ENCODE measurements at regions not wholly inside any gene's neighbourhood (a gene's known extent, or its start where the extent isn't known, plus 50 kb on each side); places are given as distances from the start of the nearest gene placed in this dataset.
"Not testable (repeated sequence)": the region's sequence is repeated elsewhere in the genome, so short reads cannot be mapped to it uniquely, and the experiment has no call there.

DNA sequence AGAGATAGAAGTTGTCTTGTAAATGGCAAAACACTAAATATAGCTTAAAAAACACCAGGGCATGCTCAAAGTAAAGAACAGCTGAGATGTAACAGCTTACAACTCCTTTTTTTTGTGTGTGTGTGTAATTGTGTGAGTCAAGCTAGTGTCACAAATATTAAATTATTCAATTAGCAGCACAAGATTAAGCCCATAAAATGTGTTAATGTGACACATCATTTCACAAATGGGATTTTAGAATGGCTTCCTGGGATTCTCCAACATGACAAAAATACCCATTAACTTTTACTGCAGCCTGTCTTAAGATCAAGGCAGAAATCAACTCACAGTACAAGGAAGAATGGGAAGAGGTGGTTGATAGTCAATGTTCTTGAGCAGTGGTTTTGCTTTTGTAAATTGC is 251.4 kb downstream of the KIF20B start:
- DNase-seq, result no peak

DNA sequence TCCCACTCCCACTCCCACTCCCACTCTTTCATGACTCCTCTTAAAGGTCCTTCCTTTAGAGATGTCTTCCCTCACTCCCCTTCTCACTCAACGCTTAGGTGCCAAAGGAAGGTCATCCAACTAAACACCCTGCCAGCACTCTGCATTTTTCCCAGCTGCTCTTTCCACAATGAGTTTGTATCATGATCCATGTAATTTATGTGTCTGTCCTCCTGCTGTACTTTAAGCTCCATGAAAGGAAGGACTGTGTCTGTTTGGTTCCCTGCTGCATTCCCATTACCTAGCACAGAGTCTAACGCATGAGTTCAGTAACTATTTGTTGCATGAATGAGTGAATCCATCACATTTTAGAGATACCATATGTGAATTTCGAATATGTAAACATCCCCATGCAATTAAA is 252.7 kb downstream of the KIF20B start:
- DNase-seq, result no peak

DNA sequence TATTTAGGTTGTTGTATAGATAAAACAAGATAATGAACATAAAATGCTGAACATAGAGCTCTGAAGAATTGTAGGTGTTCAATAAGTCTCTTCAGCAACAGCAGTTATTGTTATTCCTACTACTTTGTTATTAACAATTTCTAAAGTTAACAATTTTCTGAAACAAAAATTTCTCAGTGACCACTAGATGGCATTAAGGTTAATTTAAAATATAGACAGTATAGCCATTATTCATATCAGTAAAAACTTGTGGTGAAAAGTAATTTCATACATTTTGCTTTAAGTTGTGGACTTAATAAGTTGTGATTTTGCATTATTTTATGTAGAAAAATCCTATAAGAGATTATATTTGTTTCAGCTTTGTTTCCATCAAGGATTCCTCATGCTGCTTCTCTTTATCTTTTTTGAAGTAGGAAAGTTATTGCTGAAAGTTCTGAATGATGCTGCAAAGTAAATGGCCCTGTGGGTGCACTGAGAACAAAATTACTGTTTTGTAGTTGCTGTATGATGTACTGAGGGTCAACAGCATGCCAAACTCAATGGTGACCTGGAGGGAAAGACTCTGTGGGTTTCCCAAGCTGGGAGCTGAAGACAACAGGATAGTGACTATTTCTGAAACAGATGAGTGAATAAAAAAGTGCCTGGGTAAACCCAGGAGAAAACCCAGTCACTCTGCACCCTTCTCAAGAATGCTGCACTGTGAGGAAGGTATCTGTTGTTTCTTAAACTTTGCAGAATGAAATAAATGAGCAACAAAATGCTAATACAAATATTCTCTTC is 253.6 kb downstream of the KIF20B start:
- DNase-seq, result no peak

DNA sequence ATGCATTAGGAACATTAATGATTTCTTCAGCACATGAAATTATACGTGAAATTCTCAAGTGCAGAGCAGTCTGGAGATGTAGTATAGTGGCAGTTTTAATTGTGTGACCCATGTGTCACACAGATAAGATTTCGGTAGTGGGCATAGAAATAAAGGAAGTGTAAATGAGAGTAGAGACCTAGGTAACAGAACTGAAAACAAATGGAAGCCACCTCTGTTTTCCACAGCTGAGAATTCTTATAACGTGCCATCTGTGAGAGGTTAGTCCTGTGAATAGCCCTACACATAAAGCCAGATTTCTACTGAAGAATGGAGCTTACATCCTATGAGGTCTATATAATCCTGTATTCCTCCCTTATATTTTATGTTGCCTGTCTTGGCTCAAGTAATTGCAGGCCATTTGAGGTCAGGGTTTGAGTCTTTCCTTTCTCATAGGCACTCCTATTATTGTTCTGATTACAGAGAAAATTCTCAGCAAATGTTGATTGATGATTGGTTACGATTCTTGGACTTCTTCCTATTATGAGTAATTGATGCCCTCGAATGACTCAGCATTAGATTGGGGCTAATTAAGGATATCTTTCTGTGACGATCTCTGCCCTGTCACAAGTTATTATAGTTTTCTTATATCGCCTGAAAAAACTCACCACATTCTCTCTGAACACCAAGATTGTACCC is 258.2 kb downstream of the KIF20B start:
- DNase-seq, result no peak

DNA sequence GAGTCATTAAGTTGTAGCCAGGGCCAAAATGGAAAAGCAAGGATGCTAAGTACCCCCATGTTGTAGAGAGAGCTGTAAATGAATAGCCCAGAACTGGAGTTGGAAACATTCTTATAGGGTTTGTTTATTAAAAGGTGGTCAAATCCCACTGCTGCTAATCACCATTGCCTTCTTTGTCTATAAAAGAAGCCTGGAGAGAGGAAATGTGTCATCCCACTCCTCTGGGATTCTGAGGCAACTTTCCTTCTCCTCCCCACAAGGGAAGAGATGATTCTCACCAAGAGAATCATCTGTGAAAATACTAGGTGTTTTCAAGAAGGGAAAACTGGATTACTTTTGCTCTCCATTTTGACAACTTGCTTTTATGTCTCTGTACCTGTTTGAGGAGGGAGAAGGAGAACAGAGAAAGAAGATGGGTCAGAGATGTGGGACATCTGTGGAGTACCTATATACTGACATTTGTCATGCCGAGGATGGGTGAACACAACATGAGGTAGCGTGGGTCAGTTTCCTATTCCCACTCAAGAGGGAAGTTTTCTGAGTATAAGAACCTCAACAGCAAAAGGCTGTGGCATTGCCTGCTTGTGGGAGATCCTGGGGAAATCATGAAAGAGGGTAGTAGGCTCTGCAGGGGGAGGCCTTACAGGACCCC is 262.2 kb downstream of the KIF20B start:
- DNase-seq, result no peak

DNA sequence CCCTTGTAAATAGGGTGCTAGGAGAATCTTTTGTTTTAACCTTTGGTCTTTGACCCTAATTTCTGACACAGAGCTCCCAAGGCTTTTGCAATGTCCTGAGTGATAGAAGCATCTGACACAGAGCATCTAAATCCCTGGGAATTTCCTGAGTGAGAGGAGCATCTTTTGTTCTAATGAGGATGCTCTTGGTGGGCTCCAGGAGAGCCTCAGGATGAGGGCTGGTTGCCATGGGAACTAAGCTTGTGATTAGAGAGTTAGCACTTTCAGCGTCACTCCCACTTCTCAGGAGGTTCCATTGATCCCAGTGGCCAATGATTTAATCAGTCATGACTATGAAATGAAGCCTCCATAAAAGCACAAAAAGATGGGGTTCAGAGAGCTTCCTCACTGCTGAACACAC is 264.8 kb downstream of the KIF20B start:
- DNase-seq, result no peak

DNA sequence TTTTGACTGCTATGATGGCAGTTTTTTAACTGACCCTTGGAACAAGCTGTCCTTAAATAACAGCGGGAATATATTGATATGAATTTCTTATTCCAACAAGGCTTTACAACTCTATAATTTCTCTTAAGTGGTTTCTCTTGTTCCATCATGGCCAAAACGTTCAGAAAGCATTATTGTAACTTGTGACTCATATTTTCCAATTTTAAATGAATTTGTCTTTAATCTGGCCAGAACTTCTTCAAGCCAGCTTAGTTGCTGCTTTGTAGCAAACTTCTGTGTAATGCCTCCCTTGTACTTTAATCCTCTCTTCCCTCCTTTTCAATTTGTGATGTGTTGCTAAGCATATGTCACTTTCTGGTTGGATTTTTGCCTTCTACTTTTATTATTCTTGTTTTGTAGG is 271.9 kb downstream of the KIF20B start:
- DNase-seq, result no peak

DNA sequence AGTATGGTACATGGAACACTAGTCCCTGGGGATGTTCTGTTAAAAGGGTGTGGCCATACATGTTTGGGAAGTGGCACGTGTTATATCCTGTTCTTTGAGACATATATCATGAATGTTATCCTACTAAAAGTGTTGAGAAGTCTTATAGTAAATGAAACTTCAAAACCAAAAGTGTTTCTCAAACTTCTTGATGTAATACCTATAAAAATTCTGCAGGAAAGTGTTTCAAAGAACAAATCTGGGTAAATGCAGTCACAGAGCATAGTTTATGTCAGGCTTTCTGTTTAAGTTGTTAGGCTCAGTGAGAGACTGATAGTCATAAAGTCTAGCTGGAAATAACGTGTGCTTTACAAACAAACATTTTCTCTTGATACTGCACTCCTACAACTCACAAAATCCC is 273.7 kb downstream of the KIF20B start:
- DNase-seq, result no peak

DNA sequence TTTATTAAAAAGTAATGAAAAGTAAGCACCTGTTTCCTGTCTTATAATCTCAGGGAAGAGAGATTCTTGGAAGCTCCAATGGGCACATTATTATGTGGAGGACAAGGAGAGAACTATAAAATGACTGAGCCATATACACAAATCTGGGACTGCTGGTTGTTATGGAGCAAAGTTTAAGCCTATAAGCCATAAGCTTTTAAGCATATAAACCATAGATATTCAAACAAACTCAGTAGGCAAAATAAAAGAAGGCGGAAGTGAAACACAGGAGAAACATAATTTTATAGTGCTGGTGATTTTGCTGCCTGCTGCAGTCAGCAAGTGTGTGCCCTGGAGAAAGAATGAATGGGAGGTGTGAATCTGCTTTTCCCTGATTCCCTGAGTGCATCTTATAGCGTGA is 274.4 kb downstream of the KIF20B start:
- no peak for DNase-seq

DNA sequence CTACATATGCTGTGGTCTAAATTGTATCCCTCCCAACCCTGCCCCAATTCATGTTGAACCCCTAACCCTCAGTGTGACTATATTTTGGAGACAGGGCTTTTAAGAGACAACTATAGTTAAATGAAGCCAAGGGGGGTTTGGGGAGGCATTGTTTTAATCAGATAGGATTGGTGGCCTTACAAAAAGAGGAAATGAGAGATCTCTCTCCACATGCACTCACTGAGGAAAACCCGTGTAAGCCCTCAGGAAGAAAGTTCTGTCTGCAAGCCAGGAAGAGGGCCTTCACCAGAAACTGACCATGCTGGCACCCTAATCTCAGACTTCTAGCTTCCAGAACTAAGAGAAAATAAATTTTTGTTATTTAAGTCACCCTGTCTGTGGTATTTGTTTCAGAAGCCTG is 276.7 kb downstream of the KIF20B start:
- DNase-seq, result no peak

DNA sequence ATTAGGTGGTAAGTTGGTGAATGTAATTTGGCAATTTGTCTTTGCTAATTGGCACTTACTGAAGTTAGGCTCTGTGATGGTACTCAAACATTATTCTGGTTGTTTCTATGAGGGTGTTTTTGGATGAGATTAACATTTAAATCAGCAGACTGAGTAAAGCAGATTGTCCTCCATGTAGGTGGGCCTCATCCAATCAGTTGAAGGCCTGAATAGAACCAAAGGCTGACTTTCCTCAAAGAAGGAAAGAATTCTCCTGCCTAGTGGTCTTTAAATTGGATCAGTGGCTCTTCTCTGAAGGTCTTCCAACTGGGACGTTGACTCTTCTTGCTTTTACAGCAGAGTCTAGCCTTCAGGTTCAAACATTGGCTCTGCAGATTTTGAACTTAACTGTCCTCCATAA is 278.3 kb downstream of the KIF20B start:
- DNase-seq, result no peak

DNA sequence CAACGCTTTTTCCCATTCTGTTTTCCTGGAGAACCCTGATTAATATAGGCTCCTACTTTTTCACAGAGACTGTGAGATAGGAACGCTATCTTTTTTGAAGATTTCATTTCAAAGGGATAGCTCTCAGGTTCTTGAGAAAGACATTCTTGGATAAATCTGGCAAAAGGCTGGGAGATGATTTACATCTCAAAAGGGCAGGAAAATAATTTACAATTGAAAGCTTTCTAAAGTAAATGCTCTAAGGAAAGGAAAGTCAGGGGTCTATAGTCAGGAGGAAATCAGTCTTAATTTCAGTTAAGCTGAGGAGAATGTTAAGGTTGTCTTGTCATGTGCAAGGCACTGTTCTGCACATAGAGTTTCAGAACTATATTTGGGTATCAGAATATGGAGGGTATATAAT is 278.8 kb downstream of the KIF20B start:
- no peak for DNase-seq

DNA sequence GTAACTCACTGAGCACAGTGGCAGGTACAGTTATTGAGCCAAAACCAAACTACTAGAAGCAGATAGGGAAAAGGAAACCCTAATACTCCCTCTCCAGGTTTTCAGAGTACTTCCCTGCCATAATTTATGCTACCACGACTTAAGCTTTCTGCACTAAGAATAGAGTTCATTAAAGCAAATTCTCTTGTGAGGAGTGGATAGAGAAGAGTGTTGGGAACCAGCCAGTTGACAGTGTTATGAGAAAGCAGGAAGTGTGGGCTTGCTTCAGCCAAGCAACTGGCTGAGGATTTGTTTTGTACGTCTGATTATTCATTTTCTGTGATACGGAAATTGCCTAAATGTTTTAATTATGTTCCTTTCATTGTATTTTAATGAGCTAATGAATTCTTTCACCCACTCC is 280.5 kb downstream of the KIF20B start:
- no peak for DNase-seq

DNA sequence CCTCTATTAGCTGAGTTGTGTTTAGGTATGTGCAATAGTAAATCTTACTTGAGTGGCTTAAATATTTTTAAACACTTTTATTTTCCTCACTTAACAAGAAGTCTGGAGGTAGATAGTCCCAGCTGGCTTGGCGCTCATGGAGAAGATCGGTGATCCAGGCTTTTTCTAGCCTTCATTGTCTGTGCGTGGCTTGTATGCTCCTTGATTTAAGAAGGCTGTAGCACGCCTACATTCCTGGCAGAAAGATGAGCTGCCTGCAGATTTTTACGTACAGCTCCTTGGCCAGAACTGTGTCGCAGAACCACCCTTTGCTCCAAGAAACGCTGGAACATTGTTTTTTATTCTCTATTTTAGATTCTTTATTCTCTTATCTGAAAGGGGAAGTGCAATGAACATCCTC is 284.1 kb downstream of the KIF20B start:
- no peak for DNase-seq

DNA sequence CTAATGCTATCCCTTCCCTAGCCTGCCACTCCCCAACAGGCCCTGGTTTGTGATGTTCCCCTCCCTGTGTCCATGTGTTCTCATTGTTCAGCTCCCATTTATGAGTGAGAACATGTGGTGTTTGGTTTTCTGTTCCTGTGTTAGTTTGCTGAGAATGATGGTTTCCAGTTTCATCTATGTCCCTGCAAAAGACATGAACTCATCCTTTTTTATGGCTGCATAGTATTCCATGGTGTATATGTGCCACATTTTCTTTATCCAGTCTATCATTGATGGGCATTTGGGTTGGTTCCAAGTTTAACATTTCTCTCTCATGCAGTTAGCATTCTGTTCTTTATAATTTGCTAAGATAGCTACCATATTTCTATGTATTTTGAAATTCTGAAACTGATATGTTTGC is 287.0 kb downstream of the KIF20B start:
- not testable (repeated sequence) for DNase-seq

DNA sequence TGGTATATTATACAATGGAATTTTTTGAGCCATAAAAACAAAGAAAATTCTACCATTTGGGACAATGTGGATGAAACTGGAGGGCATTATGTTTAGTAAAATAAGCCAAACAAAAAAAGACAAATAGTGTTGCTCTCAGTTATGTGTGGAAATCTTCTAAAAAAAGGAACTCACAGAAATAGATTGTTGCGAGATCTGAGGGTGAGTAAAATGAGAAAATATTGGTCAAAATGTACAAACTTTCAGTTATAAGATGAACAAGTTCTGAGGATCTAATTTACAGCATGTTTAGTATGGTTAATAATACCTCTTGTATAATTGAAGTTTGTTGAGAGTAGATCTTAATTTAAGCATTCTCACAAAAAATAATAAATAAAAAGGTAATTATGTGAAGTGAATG is 291.2 kb downstream of the KIF20B start:
- no peak for DNase-seq

DNA sequence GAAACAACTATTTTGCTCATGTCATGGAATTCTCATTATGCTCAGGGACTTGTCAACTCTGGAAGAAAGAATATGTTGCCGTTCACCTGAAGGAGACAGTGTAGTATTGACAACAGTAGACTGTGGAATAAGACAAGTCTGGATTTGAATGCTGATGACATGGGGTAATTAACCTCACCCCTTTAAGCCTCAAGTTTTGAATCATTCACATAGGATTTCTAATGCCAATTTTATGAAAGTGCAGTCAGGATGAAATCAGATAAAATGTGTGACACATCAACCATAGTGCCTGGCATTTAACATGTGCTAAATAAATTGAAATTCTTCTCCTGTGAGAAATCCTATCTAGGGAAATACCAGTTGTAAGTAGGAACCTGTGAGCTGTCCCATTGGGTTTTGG is 305.8 kb downstream of the KIF20B start:
- no peak for DNase-seq

DNA sequence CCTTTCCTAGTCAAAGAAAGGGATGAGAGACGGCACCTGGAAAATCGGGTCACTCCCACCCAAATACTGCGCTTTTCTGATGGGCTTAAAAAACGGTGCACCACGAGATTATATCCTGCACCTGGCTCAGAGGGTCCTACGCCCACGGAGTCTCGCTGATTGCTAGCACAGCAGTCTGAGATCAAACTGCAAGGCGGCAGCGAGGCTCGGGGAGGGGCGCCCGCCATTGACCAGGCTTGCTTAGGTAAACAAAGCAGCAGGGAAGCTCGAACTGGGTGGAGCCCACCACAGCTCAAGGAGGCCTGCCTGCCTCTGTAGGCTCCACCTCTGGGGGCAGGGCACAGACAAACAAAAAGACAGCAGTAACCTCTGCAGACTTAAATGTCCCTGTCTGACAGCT is 309.9 kb downstream of the KIF20B start:
- not testable (repeated sequence) for DNase-seq

DNA sequence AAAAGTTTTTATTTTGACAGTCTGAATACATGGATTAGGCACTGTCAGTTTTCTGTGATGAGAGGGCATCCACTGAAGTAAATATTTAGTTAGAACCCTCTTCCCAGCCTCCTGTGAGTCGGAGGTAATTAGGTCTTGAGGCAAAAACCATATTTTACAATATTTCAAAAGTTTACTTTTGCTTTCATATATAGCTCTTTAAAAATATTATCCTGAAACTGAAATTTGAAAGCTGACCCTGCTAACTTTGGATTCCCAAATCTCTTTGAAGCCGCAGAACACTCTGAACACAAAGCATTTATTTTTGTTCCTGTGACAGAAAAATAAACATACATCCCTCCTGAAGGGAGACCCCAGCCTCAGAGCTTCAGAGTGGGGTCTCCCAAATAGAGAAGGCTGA is 317.4 kb downstream of the KIF20B start:
- no peak for DNase-seq

DNA sequence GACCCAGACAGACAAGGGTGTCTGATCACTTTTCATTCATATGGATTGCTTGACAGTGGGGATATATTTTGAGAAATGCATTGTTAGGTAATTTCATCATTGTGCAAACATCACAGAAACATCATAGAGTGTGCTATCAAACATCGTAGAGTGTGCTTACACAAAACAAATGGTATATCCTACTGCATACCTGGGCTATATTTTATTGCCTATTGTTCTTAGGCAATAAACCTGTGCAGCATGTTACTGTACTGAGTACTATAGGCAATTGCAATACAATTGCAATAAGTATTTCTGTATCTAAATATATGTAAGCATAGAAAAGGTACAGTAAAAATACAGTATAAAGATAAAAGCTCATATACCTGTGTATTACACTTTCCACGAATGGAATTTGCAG is 319.1 kb downstream of the KIF20B start:
- no peak for DNase-seq

DNA sequence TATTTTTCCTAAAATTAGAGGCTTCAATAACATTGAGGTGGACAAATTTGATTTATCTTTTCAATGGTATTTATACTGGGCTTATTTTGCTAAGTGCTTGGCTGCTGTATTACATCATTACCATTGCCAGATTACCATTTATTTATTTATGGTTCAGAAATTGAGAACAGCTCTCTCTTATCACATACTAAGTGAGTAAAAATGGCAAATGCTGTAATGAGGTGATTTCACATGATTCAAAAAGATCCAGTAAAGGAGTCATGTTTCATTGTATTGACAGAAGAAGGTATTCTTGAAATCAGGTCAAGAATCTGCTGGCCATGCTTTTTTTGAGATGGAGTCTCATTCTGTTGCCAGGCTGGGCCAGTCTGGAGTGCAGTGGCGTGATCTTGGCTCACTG is 322.6 kb downstream of the KIF20B start:
- no peak for DNase-seq

DNA sequence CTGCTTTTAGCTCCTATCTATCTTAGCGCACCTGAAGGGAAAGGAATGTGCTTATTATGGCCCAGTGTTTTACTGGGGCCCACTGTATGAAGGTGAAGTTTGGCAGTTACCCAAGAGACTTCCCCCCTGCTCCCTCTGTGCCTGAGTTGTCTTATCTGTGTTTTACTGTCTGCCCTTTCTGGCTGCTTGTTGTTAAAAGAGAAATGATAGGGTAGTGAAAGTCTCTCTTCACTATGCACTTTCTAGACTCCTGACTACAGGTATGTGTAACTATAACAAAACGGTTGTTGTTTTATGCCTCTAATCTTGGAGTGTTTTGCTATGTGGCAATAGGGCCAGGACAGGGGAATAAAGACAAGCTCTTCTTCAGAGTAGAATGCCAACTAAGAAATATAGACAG is 326.9 kb downstream of the KIF20B start:
- no peak for DNase-seq

DNA sequence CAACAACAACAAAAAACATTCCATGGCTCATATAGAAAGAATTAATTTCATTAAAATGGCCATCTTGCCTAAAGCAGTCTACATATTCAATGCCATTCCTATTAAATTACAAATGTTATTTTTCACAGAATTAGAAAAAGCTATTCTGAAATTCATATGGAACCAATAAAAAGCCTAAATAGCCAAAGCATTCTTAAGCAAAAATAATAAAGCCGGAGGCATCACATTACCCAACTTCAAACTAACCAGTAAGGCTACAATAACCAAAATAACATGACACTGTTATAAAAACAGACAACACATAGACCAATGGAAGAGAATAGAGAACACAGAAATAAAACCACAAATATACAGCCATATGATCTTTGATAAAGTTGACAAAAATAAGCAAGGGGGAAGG is 330.4 kb downstream of the KIF20B start:
- DNase-seq, result no peak

DNA sequence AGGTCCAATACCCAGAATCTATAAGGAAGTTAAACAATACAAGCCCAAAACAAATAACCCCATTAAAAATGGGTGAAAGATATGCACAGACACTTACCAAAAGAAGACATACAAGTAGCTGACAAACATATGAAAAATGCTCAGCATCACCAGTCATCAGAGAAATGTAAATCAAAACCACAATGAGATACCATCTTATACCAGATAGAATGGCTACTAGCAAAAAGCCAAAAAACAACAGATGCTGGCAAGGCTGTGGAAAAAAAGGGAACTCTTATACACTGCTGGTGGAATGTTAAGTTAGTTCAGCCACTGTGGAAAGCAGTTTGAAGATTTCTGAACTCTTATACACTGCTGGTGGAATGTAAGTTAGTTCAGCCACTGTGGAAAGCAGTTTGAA is 331.1 kb downstream of the KIF20B start:
- DNase-seq, result no peak

Data from stimulated activated CD4-positive, alpha-beta T cell treated with anti-CD3 and anti-CD28 coated beads, Interleukin-2, amount 100 ng/mL, for 48 hours (primary cell).